Sigmoid colon (tissue), 4 donors: ENCODE measurements at regions not wholly inside any gene's neighbourhood (a gene's known extent, or its start where the extent isn't known, plus 50 kb on each side); places are given as distances from the start of the nearest gene placed in this dataset.
A peak's percentile ranks its signal among the peaks of the same experiment; 100 is the strongest.

ENCODE experiments used
- CTCF ChIP-seq, 4 experiments: fragments of 450-650 bp in 3 of 4; fragments of 200-600 bp in 1 of 4; IDR thresholded peaks; one replicate each; pipeline ENCODE4 v1.5.1; 2016 to 2019; ENCODE audit warnings: antibody characterized with exemption in 4 of 4, mild to moderate bottlenecking in 3 of 4, moderate library complexity in 2 of 4
- EP300 ChIP-seq, 4 donors: sonication (generic); formaldehyde crosslinking; IDR thresholded peaks; one replicate each; pipeline ENCODE4 v1.6.1; 2017; ENCODE audit warnings: antibody characterized with exemption in 4 of 4
- POLR2A ChIP-seq, 2 donors: fragments of 450-650 bp; IDR thresholded peaks; one replicate each; pipeline ENCODE4 v1.6.1; 2016; ENCODE audit warnings: antibody characterized with exemption in 2 of 2, mild to moderate bottlenecking in 2 of 2, moderate library complexity in 2 of 2
- POLR2AphosphoS5 ChIP-seq, 4 donors: sonication (generic); formaldehyde crosslinking; IDR thresholded peaks; one replicate each; pipeline ENCODE4 v1.6.1; 2017; ENCODE audit warnings: antibody characterized with exemption in 4 of 4

- no peak for TF ChIP-seq CTCF (IDR thresholded peaks at IDR 0.05)
- TF ChIP-seq POLR2AphosphoS5 (IDR thresholded peaks at IDR 0.05): peak in 1 of 4 donors; percentile 44
- TF ChIP-seq POLR2A (IDR thresholded peaks at IDR 0.05): no peak
- TF ChIP-seq EP300 (IDR thresholded peaks at IDR 0.05): no peak
These were observed 335.4 kb downstream of the LRIG3 start for GRCh38 chr12:58584880-58585279.
